ENCODE measurements at regions not wholly inside any gene's neighbourhood (a gene's known extent, or its start where the extent isn't known, plus 50 kb on each side); places are given as distances from the start of the nearest gene placed in this dataset.

GRCh38 chr2:191522478-191523120 lies 155.3 kb upstream of the NABP1 start:
- H3K4me1 ChIP-seq (replicated peaks), result no peaks in the 10 kb centered on the region
- no peaks in the 10 kb centered on the region for H3K9me3 ChIP-seq
- 78% methylated on average over 7 of the region's 7 CpGs for WGBS
- no peaks in the 10 kb centered on the region for H3K27me3 ChIP-seq (replicated peaks; ENCODE audit: insufficient read depth)
- TF ChIP-seq CTCF (IDR thresholded peaks at IDR 0.05), result no peak
- TF ChIP-seq POLR2AphosphoS5 (IDR thresholded peaks at IDR 0.05), result no peak
- TF ChIP-seq POLR2A (IDR thresholded peaks at IDR 0.05), result no peak
- no peak overlapping the region for H3K4me3 ChIP-seq
- intact Hi-C loops (cut with DNase I), result loop anchor here (5.0 to 10.0 kb wide), 2 partner anchors 355 to 468 kb away; no protein-coding TSS in a partner anchor
- H3K36me3 ChIP-seq, result no peaks in the 10 kb centered on the region
- no peak for DNase-seq (ENCODE audit: low spot score)
- no peak overlapping the region for H3K27ac ChIP-seq

- Histone ChIP-seq H3K4me3 (no peak overlapping the region), H3K27me3 (replicated peaks; ENCODE audit: insufficient read depth) (no peaks in the 10 kb centered on the region), H3K27ac (no peak overlapping the region), H3K4me1 (replicated peaks) (no peaks in the 10 kb centered on the region), H3K9me3 (no peaks in the 10 kb centered on the region), H3K36me3 (no peaks in the 10 kb centered on the region)
- DNase-seq (ENCODE audit: low spot score), result no peak
- TF ChIP-seq POLR2A (IDR thresholded peaks at IDR 0.05), result no peak
- TF ChIP-seq CTCF (IDR thresholded peaks at IDR 0.05), result no peak
- no peak for TF ChIP-seq POLR2AphosphoS5 (IDR thresholded peaks at IDR 0.05)
- intact Hi-C loops (cut with DNase I), result loop anchor here (10.0 kb wide), 1 partner anchor 471 kb away; no protein-coding TSS in a partner anchor
- WGBS, result 96% methylated on average over 1 of the region's 1 CpG
Observed at GRCh38 chr2:191526091-191526490, 151.8 kb upstream of the NABP1 start.

GRCh38 chr2:191526536-191526935 lies 151.4 kb upstream of the NABP1 start:
- H3K4me1 ChIP-seq (replicated peaks), result no peaks in the 10 kb centered on the region
- H3K4me3 ChIP-seq, result no peak overlapping the region
- DNase-seq (ENCODE audit: low spot score), result no peak
- no peaks in the 10 kb centered on the region for H3K27me3 ChIP-seq (replicated peaks; ENCODE audit: insufficient read depth)
- WGBS, result 82% methylated on average over 2 of the region's 2 CpGs
- intact Hi-C loops (cut with DNase I), result loop anchor here (10.0 kb wide), 1 partner anchor 472 kb away; no protein-coding TSS in a partner anchor
- H3K36me3 ChIP-seq, result no peaks in the 10 kb centered on the region
- TF ChIP-seq POLR2AphosphoS5 (IDR thresholded peaks at IDR 0.05), result no peak
- no peak for TF ChIP-seq POLR2A (IDR thresholded peaks at IDR 0.05)
- no peaks in the 10 kb centered on the region for H3K9me3 ChIP-seq
- H3K27ac ChIP-seq, result no peak overlapping the region

- H3K4me1 ChIP-seq (replicated peaks), result no peaks in the 10 kb centered on the region
- no peaks in the 10 kb centered on the region for H3K36me3 ChIP-seq
- H3K9me3 ChIP-seq, result no peaks in the 10 kb centered on the region
- H3K27me3 ChIP-seq (replicated peaks; ENCODE audit: insufficient read depth), result no peaks in the 10 kb centered on the region
- TF ChIP-seq CTCF (IDR thresholded peaks at IDR 0.05), result no peak
- no peak for TF ChIP-seq POLR2AphosphoS5 (IDR thresholded peaks at IDR 0.05)
- no peak for TF ChIP-seq POLR2A (IDR thresholded peaks at IDR 0.05)
- no peak for DNase-seq (ENCODE audit: low spot score)
- intact Hi-C loops (cut with DNase I), result loop anchor here (10.0 kb wide), 1 partner anchor 472 kb away; no protein-coding TSS in a partner anchor
- H3K27ac ChIP-seq, result no peak overlapping the region
- no peak overlapping the region for H3K4me3 ChIP-seq
- 71% methylated on average over 3 of the region's 3 CpGs for WGBS
Observed at GRCh38 chr2:191526953-191527556, 150.9 kb upstream of the NABP1 start.

- TF ChIP-seq POLR2AphosphoS5 (IDR thresholded peaks at IDR 0.05), result no peak
- no peak for TF ChIP-seq POLR2A (IDR thresholded peaks at IDR 0.05)
- TF ChIP-seq CTCF (IDR thresholded peaks at IDR 0.05), result no peak
- no peak overlapping the region for H3K27ac ChIP-seq
- no peaks in the 10 kb centered on the region for H3K9me3 ChIP-seq
- no peaks in the 10 kb centered on the region for H3K4me1 ChIP-seq (replicated peaks)
- no peaks in the 10 kb centered on the region for H3K27me3 ChIP-seq (replicated peaks; ENCODE audit: insufficient read depth)
- H3K4me3 ChIP-seq, result no peak overlapping the region
- no peak for DNase-seq (ENCODE audit: low spot score)
- H3K36me3 ChIP-seq, result no peaks in the 10 kb centered on the region
- intact Hi-C loops (cut with DNase I), result no loop called here
- WGBS, result 93% methylated on average over 1 of the region's 1 CpG
Observed at GRCh38 chr2:191530618-191531017, 147.3 kb upstream of the NABP1 start.

Data from prostate gland (tissue), 2 donors.